Activated CD4-positive, alpha-beta T cell treated with anti-CD3 and anti-CD28 coated beads for 4 hours (primary cell): ENCODE measurements at regions not wholly inside any gene's neighbourhood (a gene's known extent, or its start where the extent isn't known, plus 50 kb on each side); places are given as distances from the start of the nearest gene placed in this dataset.
"Not testable (repeated sequence)": the region's sequence is repeated elsewhere in the genome, so short reads cannot be mapped to it uniquely, and the experiment has no call there.

Experiments used
- DNase-seq, 2 donors: peaks; one replicate each; pipeline ENCODE4 v3.0.0-alpha.2; 2020

GRCh38 chr9:115757461-115757860 lies 396.1 kb upstream of the PAPPA start:
- no peak for DNase-seq

- DNase-seq: no peak
Measured at GRCh38 chr9:115758441-115758840, 395.1 kb upstream of the PAPPA start.

- DNase-seq: no peak
Measured at GRCh38 chr9:115759426-115759825, 394.2 kb upstream of the PAPPA start.

- no peak for DNase-seq
Measured at GRCh38 chr9:115764645-115765044, 388.9 kb upstream of the PAPPA start.

- no peak for DNase-seq
Measured at GRCh38 chr9:115765060-115765459, 388.5 kb upstream of the PAPPA start.

GRCh38 chr9:115766370-115766955 lies 387.1 kb upstream of the PAPPA start:
- no peak for DNase-seq

- no peak for DNase-seq
Measured at GRCh38 chr9:115770521-115770920, 383.1 kb upstream of the PAPPA start.

GRCh38 chr9:115775659-115776058 lies 377.9 kb upstream of the PAPPA start:
- no peak for DNase-seq

- no peak for DNase-seq
Measured at GRCh38 chr9:115777610-115778009, 376.0 kb upstream of the PAPPA start.

- no peak for DNase-seq
Measured at GRCh38 chr9:115781070-115781736, 372.4 kb upstream of the PAPPA start.

GRCh38 chr9:115786321-115786720 lies 367.3 kb upstream of the PAPPA start:
- DNase-seq: no peak

GRCh38 chr9:115790520-115790919 lies 363.1 kb upstream of the PAPPA start:
- DNase-seq: no peak

GRCh38 chr9:115794921-115795475 lies 358.6 kb upstream of the PAPPA start:
- no peak for DNase-seq

GRCh38 chr9:115799734-115800133 lies 353.9 kb upstream of the PAPPA start:
- DNase-seq: no peak

- DNase-seq: no peak
Measured at GRCh38 chr9:115804206-115804605, 349.4 kb upstream of the PAPPA start.

- DNase-seq: no peak
Measured at GRCh38 chr9:115808108-115808507, 345.5 kb upstream of the PAPPA start.

- DNase-seq: no peak
Measured at GRCh38 chr9:115808695-115809094, 344.9 kb upstream of the PAPPA start.

GRCh38 chr9:115810166-115810565 lies 343.4 kb upstream of the PAPPA start:
- DNase-seq: no peak

GRCh38 chr9:115814081-115814480 lies 339.5 kb upstream of the PAPPA start:
- DNase-seq: no peak

GRCh38 chr9:115815786-115816185 lies 337.8 kb upstream of the PAPPA start:
- no peak for DNase-seq

- not testable (repeated sequence) for DNase-seq
Measured at GRCh38 chr9:115818651-115819050, 334.9 kb upstream of the PAPPA start.

- DNase-seq: no peak
Measured at GRCh38 chr9:115832031-115832430, 321.6 kb upstream of the PAPPA start.

- no peak for DNase-seq
Measured at GRCh38 chr9:115837618-115838017, 316.0 kb upstream of the PAPPA start.

GRCh38 chr9:115838417-115838816 lies 315.2 kb upstream of the PAPPA start:
- DNase-seq: no peak

- not testable (repeated sequence) for DNase-seq
Measured at GRCh38 chr9:115844433-115844832, 309.2 kb upstream of the PAPPA start.
